ENCODE measurements at regions not wholly inside any gene's neighbourhood (a gene's known extent, or its start where the extent isn't known, plus 50 kb on each side); places are given as distances from the start of the nearest gene placed in this dataset.
"Not testable (repeated sequence)": the region's sequence is repeated elsewhere in the genome, so short reads cannot be mapped to it uniquely, and the experiment has no call there.

GRCh38 chr22:25409240-25409639, 155.2 kb upstream of the GRK3 start:
- intact Hi-C loops (cut with micrococcal nuclease; ENCODE audit: unreplicated experiment), result no loop called here
- ChIA-PET POLR2A (no interaction called here), CTCF (ENCODE audit: unreplicated experiment) (no interaction called here)
- H3K4me2 ChIP-seq (ENCODE audit: low read length), result no peak overlapping the region
- peaks cover 13% of the 10 kb centered on the region; the same call in 1 of the 2 replicates for H3K9me3 ChIP-seq (ENCODE audit: low read length)
- H3K9me2 ChIP-seq (ENCODE audit: insufficient read depth, low read length), result no peaks in the 10 kb centered on the region
- peaks cover 4% of the 10 kb centered on the region; the same call in 1 of the 2 replicates for H3K79me2 ChIP-seq (ENCODE audit: insufficient read depth, low read depth, low read length)
- H2AFZ ChIP-seq (ENCODE audit: low read length), result no peak overlapping the region
- H3K4me1 ChIP-seq (ENCODE audit: insufficient read depth, low read length, poor library complexity, severe bottlenecking), result peaks cover 5% of the 10 kb centered on the region
- no peaks in the 10 kb centered on the region; the same call in 1 of the 2 replicates for H3K36me3 ChIP-seq (ENCODE audit: insufficient read depth, low read length)
- no peak for TF ChIP-seq CTCF (conservative IDR thresholded peaks at IDR 0.05; ENCODE audit: low read length)
- no peak for TF ChIP-seq EZH2phosphoT487 (IDR thresholded peaks at IDR 0.05; ENCODE audit: borderline replicate concordance, low read depth, low read length)
- DNase-seq (ENCODE audit: low spot score), result no peak
- no TSS peak for BruUV-seq (replicated peaks)
- no peak overlapping the region for H3K27ac ChIP-seq (ENCODE audit: low read depth, low read length, poor library complexity, severe bottlenecking)
- peaks cover 3% of the 10 kb centered on the region; the same call in 1 of the 2 replicates for H4K20me1 ChIP-seq (ENCODE audit: insufficient read depth, low read length)
- no peak overlapping the region for H3K4me3 ChIP-seq (ENCODE audit: low read depth, low read length, poor library complexity, severe bottlenecking)

- no peak for TF ChIP-seq EZH2phosphoT487 (IDR thresholded peaks at IDR 0.05; ENCODE audit: borderline replicate concordance, low read depth, low read length)
- no peak for TF ChIP-seq CTCF (conservative IDR thresholded peaks at IDR 0.05; ENCODE audit: low read length)
- POLR2A ChIA-PET, result interaction anchor here (0.5 kb wide), 1 partner anchor 26 kb away, joined by 4 read pairs; no protein-coding TSS in a partner anchor
- no peak overlapping the region for H3K4me3 ChIP-seq (ENCODE audit: low read depth, low read length, poor library complexity, severe bottlenecking)
- DNase-seq (ENCODE audit: low spot score), result no peak
- BruUV-seq (replicated peaks), result no TSS peak
- intact Hi-C loops (cut with micrococcal nuclease; ENCODE audit: unreplicated experiment), result no loop called here
- no peaks in the 10 kb centered on the region; the same call in 1 of the 2 replicates for H3K36me3 ChIP-seq (ENCODE audit: insufficient read depth, low read length)
- H3K4me1 ChIP-seq (ENCODE audit: insufficient read depth, low read length, poor library complexity, severe bottlenecking), result peaks cover 5% of the 10 kb centered on the region
- H3K9me3 ChIP-seq (ENCODE audit: low read length), result peaks cover 13% of the 10 kb centered on the region; the same call in 1 of the 2 replicates
- no peak overlapping the region for H2AFZ ChIP-seq (ENCODE audit: low read length)
- H3K79me2 ChIP-seq (ENCODE audit: insufficient read depth, low read depth, low read length), result no peaks in the 10 kb centered on the region
- no peak overlapping the region for H3K4me2 ChIP-seq (ENCODE audit: low read length)
- CTCF ChIA-PET (ENCODE audit: unreplicated experiment), result no interaction called here
- no peak overlapping the region for H3K27ac ChIP-seq (ENCODE audit: low read depth, low read length, poor library complexity, severe bottlenecking)
- H3K9me2 ChIP-seq (ENCODE audit: insufficient read depth, low read length), result no peaks in the 10 kb centered on the region
- H4K20me1 ChIP-seq (ENCODE audit: insufficient read depth, low read length), result no peaks in the 10 kb centered on the region
These were observed 153.6 kb upstream of the GRK3 start for GRCh38 chr22:25410849-25411248.

- Histone ChIP-seq H3K36me3 (ENCODE audit: insufficient read depth, low read length) (no peaks in the 10 kb centered on the region; the same call in 1 of the 2 replicates), H4K20me1 (ENCODE audit: insufficient read depth, low read length) (no peaks in the 10 kb centered on the region), H2AFZ (ENCODE audit: low read length) (no peak overlapping the region), H3K27ac (ENCODE audit: low read depth, low read length, poor library complexity, severe bottlenecking) (no peak overlapping the region), H3K79me2 (ENCODE audit: insufficient read depth, low read depth, low read length) (no peaks in the 10 kb centered on the region), H3K9me2 (ENCODE audit: insufficient read depth, low read length) (no peaks in the 10 kb centered on the region), H3K4me1 (ENCODE audit: insufficient read depth, low read length, poor library complexity, severe bottlenecking) (peaks cover 16% of the 10 kb centered on the region), H3K9me3 (ENCODE audit: low read length) (peaks cover 13% of the 10 kb centered on the region; the same call in 1 of the 2 replicates), H3K4me2 (ENCODE audit: low read length) (no peak overlapping the region), H3K4me3 (ENCODE audit: low read depth, low read length, poor library complexity, severe bottlenecking) (no peak overlapping the region)
- ChIA-PET POLR2A (no interaction called here), CTCF (ENCODE audit: unreplicated experiment) (no interaction called here)
- TF ChIP-seq CTCF (conservative IDR thresholded peaks at IDR 0.05; ENCODE audit: low read length), result no peak
- no peak for TF ChIP-seq EZH2phosphoT487 (IDR thresholded peaks at IDR 0.05; ENCODE audit: borderline replicate concordance, low read depth, low read length)
- intact Hi-C loops (cut with micrococcal nuclease; ENCODE audit: unreplicated experiment), result no loop called here
- no TSS peak for BruUV-seq (replicated peaks)
- no peak for DNase-seq (ENCODE audit: low spot score)
These were observed 150.9 kb upstream of the GRK3 start for GRCh38 chr22:25413620-25414019.

- peaks cover 13% of the 10 kb centered on the region; the same call in 1 of the 2 replicates for H3K9me3 ChIP-seq (ENCODE audit: low read length)
- H2AFZ ChIP-seq (ENCODE audit: low read length); POLR2A ChIA-PET; H3K9me2 ChIP-seq (ENCODE audit: insufficient read depth, low read length); DNase-seq (ENCODE audit: low spot score); H3K4me3 ChIP-seq (ENCODE audit: low read depth, low read length, poor library complexity, severe bottlenecking); H3K36me3 ChIP-seq (ENCODE audit: insufficient read depth, low read length); BruUV-seq (replicated peaks); H3K79me2 ChIP-seq (ENCODE audit: insufficient read depth, low read depth, low read length); H3K27ac ChIP-seq (ENCODE audit: low read depth, low read length, poor library complexity, severe bottlenecking); H3K4me2 ChIP-seq (ENCODE audit: low read length); H4K20me1 ChIP-seq (ENCODE audit: insufficient read depth, low read length); CTCF ChIA-PET (ENCODE audit: unreplicated experiment): not testable (repeated sequence)
- H3K4me1 ChIP-seq (ENCODE audit: insufficient read depth, low read length, poor library complexity, severe bottlenecking), result peaks cover 32% of the 10 kb centered on the region
- intact Hi-C loops (cut with micrococcal nuclease; ENCODE audit: unreplicated experiment), result loop anchor here (2.0 kb wide), 1 partner anchor 145 kb away; no protein-coding TSS in a partner anchor
These were observed 148.7 kb upstream of the GRK3 start for GRCh38 chr22:25415731-25416130.

Measured in OCI-LY7 (cell line).